AG04449 (cell line): ENCODE measurements at regions not wholly inside any gene's neighbourhood (a gene's known extent, or its start where the extent isn't known, plus 50 kb on each side); places are given as distances from the start of the nearest gene placed in this dataset.

ENCODE experiments used
- CTCF ChIA-PET: fragments of 350-600 bp; formaldehyde crosslinking; extraction: SDS; loops from one replicate; lab custom pipeline; 2021; ENCODE audit warnings: antibody characterized with exemption; lab: Yijun Ruan, JAX
- POLR2A ChIA-PET: fragments of 400-600, 350-600 bp; formaldehyde crosslinking; extraction: SDS; loops from one replicate; lab custom pipeline; 2020; ENCODE audit warnings: antibody characterized with exemption, inconsistent platforms; lab: Yijun Ruan, JAX
- DNase-seq: peaks from one replicate; pipeline ENCODE4 v3.0.0-alpha.2; 2010; ENCODE audit warnings: low read depth, low spot score
- H3K4me3 ChIP-seq: 2 replicates; pipeline ENCODE4 v1.5.1; 2011; ENCODE audit warnings: low read depth, mild to moderate bottlenecking, control low read depth, low read length
- TF ChIP-seq, protein P1 (sequence below): IDR thresholded peaks from one replicate; pipeline ENCODE4 v1.5.1; 2011; ENCODE audit warnings: mild to moderate bottlenecking, moderate library complexity, low read length, control low read depth, inconsistent platforms; ENCODE audit not compliant: insufficient read depth; ENCODE audit errors: missing control alignments

DNA sequence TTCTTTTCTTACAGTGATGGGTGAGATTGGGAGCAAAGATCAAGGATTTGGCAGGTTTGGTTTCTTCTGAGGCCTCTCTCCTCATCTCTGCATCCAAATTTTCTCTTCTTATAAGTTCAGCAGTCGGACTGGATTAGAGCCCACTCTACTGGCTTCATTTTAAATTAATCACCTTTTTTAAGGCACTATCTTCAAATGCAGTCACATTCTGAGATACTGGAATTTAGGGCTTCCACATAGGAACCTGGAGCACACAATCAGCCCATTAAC, 56.5 kb upstream of the PLSCR4 start:
- DNase-seq: no peak
- ChIA-PET CTCF (interaction anchor here (0.8 kb wide), 1 partner anchor 13 kb away, joined by 3 read pairs; no protein-coding TSS in a partner anchor), POLR2A (no interaction called here)
- TF ChIP-seq, protein P1, sequence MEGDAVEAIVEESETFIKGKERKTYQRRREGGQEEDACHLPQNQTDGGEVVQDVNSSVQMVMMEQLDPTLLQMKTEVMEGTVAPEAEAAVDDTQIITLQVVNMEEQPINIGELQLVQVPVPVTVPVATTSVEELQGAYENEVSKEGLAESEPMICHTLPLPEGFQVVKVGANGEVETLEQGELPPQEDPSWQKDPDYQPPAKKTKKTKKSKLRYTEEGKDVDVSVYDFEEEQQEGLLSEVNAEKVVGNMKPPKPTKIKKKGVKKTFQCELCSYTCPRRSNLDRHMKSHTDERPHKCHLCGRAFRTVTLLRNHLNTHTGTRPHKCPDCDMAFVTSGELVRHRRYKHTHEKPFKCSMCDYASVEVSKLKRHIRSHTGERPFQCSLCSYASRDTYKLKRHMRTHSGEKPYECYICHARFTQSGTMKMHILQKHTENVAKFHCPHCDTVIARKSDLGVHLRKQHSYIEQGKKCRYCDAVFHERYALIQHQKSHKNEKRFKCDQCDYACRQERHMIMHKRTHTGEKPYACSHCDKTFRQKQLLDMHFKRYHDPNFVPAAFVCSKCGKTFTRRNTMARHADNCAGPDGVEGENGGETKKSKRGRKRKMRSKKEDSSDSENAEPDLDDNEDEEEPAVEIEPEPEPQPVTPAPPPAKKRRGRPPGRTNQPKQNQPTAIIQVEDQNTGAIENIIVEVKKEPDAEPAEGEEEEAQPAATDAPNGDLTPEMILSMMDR: no peak
- H3K4me3 ChIP-seq: no peak overlapping the region

DNA sequence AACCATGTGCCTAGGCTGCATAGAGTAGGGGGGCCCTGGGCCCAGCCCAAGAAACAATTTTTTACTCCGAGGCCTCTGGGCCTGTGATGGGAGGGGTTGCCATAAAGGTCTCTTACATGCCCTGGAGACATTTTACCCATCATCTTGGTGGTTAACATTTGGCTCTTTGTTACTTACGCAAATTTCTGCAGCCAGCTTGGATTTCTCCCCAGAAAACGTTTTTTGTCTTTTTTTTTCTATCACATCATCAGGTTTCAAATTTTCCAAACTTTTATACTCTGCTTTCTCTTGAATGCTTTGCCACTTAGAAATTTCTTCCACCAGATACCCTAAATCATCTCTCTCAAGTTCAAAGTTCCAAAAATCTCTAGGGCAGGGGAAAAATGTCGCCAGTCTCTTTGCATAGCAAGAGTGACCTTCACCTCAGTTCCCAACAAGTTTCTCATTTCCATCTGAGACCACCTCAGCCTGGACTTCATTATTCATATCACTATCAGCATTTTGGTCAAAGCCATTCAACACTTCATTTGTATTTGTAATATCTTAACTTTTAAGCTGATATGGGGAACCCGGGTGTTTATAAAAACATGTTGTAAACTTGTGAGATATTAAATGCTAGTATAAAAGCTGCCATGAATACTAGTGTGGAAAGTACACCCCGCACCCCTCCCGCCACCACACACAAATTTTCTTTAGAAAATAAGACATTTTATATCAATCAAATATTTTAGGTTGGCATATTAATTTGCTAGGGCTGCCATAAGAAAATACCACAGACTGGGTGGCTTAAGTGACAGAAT, 56.0 kb upstream of the PLSCR4 start:
- TF ChIP-seq, protein P1: no peak
- no peak overlapping the region for H3K4me3 ChIP-seq
- no peak for DNase-seq
- ChIA-PET POLR2A (no interaction called here), CTCF (no interaction called here)

DNA sequence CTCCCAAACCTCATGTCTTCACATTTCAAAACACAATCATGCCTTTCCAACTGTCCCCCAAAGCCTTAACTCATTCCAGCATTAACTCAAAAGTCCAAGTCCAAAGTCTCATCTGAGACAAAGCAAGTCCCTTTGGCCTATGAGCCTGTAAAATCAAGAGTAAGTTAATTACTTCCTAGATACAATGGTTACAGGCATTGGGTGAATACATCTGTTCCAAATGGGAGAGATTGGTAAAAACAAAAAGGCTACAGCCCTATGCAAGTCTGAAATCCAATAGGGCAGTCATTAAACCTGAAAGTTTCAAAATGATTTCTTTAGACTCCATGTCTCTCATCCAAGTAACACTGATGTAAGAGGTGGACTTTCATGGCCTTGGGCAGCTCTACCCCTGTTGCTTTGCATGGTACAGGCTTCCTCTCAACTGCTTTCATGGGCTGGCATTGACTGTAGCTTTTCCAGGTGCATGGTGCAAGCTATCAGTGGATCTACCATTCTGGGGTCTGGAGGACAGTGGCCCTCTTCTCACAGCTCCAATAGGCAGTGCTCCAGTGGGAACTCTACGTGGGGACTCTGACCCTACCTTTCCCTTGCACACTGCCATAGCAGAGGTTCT, 55.0 kb upstream of the PLSCR4 start:
- ChIA-PET CTCF (no interaction called here), POLR2A (no interaction called here)
- TF ChIP-seq, protein P1: no peak
- no peak overlapping the region for H3K4me3 ChIP-seq
- DNase-seq: no peak

DNA sequence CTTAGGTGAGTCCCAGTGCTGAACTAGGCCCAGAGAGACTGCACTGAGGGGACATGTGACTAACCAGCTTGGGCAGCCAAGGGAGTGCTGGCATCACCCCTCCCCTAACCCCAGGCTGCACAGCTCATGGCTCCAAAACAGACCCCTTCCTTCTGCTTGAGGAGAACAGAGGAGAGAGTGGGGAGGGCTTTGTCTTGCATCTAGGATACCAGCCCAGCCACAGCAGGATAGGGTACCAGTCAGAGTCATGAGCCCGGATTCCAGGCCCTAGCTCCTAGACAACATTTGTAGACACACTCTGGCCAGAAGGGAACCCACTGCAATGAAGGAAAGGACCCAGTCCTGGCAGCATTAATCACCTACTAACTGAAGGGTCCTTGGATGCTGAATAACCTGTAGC, 49.9 kb upstream of the PLSCR4 start:
- DNase-seq: no peak
- POLR2A ChIA-PET: no interaction called here
- TF ChIP-seq, protein P1: no peak
- no peak overlapping the region for H3K4me3 ChIP-seq
- CTCF ChIA-PET: no interaction called here
